Immature natural killer cell (primary cell): ENCODE measurements at regions not wholly inside any gene's neighbourhood (a gene's known extent, or its start where the extent isn't known, plus 50 kb on each side); places are given as distances from the start of the nearest gene placed in this dataset.

Experiments
- DNase-seq, 3 donors: peaks; one replicate each; pipeline ENCODE4 v3.0.0; 2022; ENCODE audit warnings: mixed read lengths in 1 of 3
- H3K27ac Mint-ChIP-seq, 6 donors: one replicate each; pipeline ENCODE4 v1.8.0; 2020; ENCODE audit warnings: mixed read lengths in 6 of 6, mild to moderate bottlenecking in 5 of 6, inconsistent platforms in 4 of 6, moderate library complexity in 3 of 6
- H3K27me3 Mint-ChIP-seq, 3 donors: one replicate each; pipeline ENCODE4 v1.8.0; 2020 to 2021; ENCODE audit warnings: low read depth in 3 of 3, mild to moderate bottlenecking in 3 of 3, mixed read lengths in 3 of 3, moderate library complexity in 3 of 3, inconsistent platforms in 1 of 3
- H3K36me3 Mint-ChIP-seq, 3 donors: one replicate each; pipeline ENCODE4 v1.8.0; 2020; ENCODE audit warnings: mixed read lengths in 3 of 3, inconsistent platforms in 2 of 3, mild to moderate bottlenecking in 2 of 3
- H3K4me1 Mint-ChIP-seq, 2 donors: one replicate each; pipeline ENCODE4 v1.8.0; 2020; ENCODE audit warnings: inconsistent platforms in 2 of 2, mild to moderate bottlenecking in 2 of 2, mixed read lengths in 2 of 2, moderate library complexity in 1 of 2
- H3K4me3 Mint-ChIP-seq, 5 donors: one replicate each; pipeline ENCODE4 v1.8.0; 2020; ENCODE audit warnings: mild to moderate bottlenecking in 5 of 5, mixed read lengths in 5 of 5, inconsistent platforms in 3 of 5, moderate library complexity in 3 of 5
- H3K9me3 Mint-ChIP-seq, 6 donors: one replicate each; pipeline ENCODE4 v1.8.0; 2020; ENCODE audit warnings: mild to moderate bottlenecking in 6 of 6, mixed read lengths in 6 of 6, inconsistent platforms in 4 of 6, moderate library complexity in 3 of 6

GRCh38 chr10:24000271-24000813, 208.6 kb upstream of the KIAA1217 start:
- peaks cover 0 to 7% (median 0%) of the 10 kb centered on the region in 6 donors for H3K9me3 Mint-ChIP-seq
- no peak overlapping the region for H3K4me3 Mint-ChIP-seq
- no peaks in the 10 kb centered on the region for H3K27me3 Mint-ChIP-seq
- DNase-seq = no peak
- no peaks in the 10 kb centered on the region for H3K36me3 Mint-ChIP-seq
- H3K27ac Mint-ChIP-seq = no peak overlapping the region
- no peaks in the 10 kb centered on the region for H3K4me1 Mint-ChIP-seq

GRCh38 chr10:24006741-24007140, 202.2 kb upstream of the KIAA1217 start:
- Mint-ChIP-seq H3K4me3 (no peak overlapping the region), H3K4me1 (no peaks in the 10 kb centered on the region), H3K9me3 (peaks cover 0 to 7% (median 2%) of the 10 kb centered on the region in 6 donors), H3K27me3 (peaks cover 0 to 2% (median 0%) of the 10 kb centered on the region in 3 donors), H3K27ac (no peak overlapping the region), H3K36me3 (no peaks in the 10 kb centered on the region)
- DNase-seq = no peak

- no peak for DNase-seq
- H3K27ac Mint-ChIP-seq = no peak overlapping the region
- no peaks in the 10 kb centered on the region for H3K4me1 Mint-ChIP-seq
- peaks cover 0 to 2% (median 0%) of the 10 kb centered on the region in 3 donors for H3K27me3 Mint-ChIP-seq
- H3K9me3 Mint-ChIP-seq = peaks cover 0 to 6% (median 2%) of the 10 kb centered on the region in 6 donors
- no peak overlapping the region for H3K4me3 Mint-ChIP-seq
- no peaks in the 10 kb centered on the region for H3K36me3 Mint-ChIP-seq
Observed at GRCh38 chr10:24007359-24007758, 201.6 kb upstream of the KIAA1217 start.

GRCh38 chr10:24008164-24009091, 200.5 kb upstream of the KIAA1217 start:
- H3K4me3 Mint-ChIP-seq = no peak overlapping the region
- peaks cover 0 to 2% (median 0%) of the 10 kb centered on the region in 3 donors for H3K27me3 Mint-ChIP-seq
- no peaks in the 10 kb centered on the region for H3K36me3 Mint-ChIP-seq
- no peaks in the 10 kb centered on the region for H3K4me1 Mint-ChIP-seq
- H3K9me3 Mint-ChIP-seq = peaks cover 0 to 5% (median 0%) of the 10 kb centered on the region in 6 donors
- no peak for DNase-seq
- no peak overlapping the region for H3K27ac Mint-ChIP-seq

GRCh38 chr10:24009115-24009514, 199.8 kb upstream of the KIAA1217 start:
- Mint-ChIP-seq H3K4me1 (no peaks in the 10 kb centered on the region), H3K9me3 (peaks cover 0 to 5% (median 0%) of the 10 kb centered on the region in 6 donors), H3K27ac (no peak overlapping the region), H3K4me3 (no peak overlapping the region), H3K36me3 (no peaks in the 10 kb centered on the region), H3K27me3 (peaks cover 0 to 2% (median 0%) of the 10 kb centered on the region in 3 donors)
- DNase-seq = no peak

GRCh38 chr10:24009736-24010135, 199.2 kb upstream of the KIAA1217 start:
- H3K4me1 Mint-ChIP-seq = no peaks in the 10 kb centered on the region
- H3K36me3 Mint-ChIP-seq = no peaks in the 10 kb centered on the region
- H3K27ac Mint-ChIP-seq = no peak overlapping the region
- DNase-seq = no peak
- no peak overlapping the region for H3K4me3 Mint-ChIP-seq
- H3K9me3 Mint-ChIP-seq = peaks cover 0 to 5% (median 0%) of the 10 kb centered on the region in 6 donors
- H3K27me3 Mint-ChIP-seq = peaks cover 0 to 2% (median 0%) of the 10 kb centered on the region in 3 donors

- Mint-ChIP-seq H3K27ac (no peak overlapping the region), H3K4me3 (no peak overlapping the region)
Observed at GRCh38 chr10:24010436-24010970, 198.4 kb upstream of the KIAA1217 start.

GRCh38 chr10:24012249-24012803, 196.6 kb upstream of the KIAA1217 start:
- DNase-seq = no peak
- Mint-ChIP-seq H3K27ac (no peak overlapping the region), H3K9me3 (peaks cover 0 to 5% (median 0%) of the 10 kb centered on the region in 6 donors), H3K36me3 (no peaks in the 10 kb centered on the region), H3K4me1 (no peaks in the 10 kb centered on the region), H3K27me3 (no peaks in the 10 kb centered on the region), H3K4me3 (no peak overlapping the region)

More at GRCh38 chr10:24010436-24010970, 198.4 kb upstream of the KIAA1217 start:
- H3K27me3 Mint-ChIP-seq = peaks cover 0 to 2% (median 0%) of the 10 kb centered on the region in 3 donors
- H3K36me3 Mint-ChIP-seq = no peaks in the 10 kb centered on the region
- H3K9me3 Mint-ChIP-seq = peaks cover 0 to 5% (median 0%) of the 10 kb centered on the region in 6 donors
- DNase-seq = no peak
- no peaks in the 10 kb centered on the region for H3K4me1 Mint-ChIP-seq

GRCh38 chr10:24027107-24027506, 181.8 kb upstream of the KIAA1217 start:
- no peaks in the 10 kb centered on the region for H3K36me3 Mint-ChIP-seq
- no peaks in the 10 kb centered on the region for H3K4me1 Mint-ChIP-seq
- no peak overlapping the region for H3K27ac Mint-ChIP-seq
- peaks cover 0 to 11% (median under 1%) of the 10 kb centered on the region in 6 donors for H3K9me3 Mint-ChIP-seq
- no peak overlapping the region for H3K4me3 Mint-ChIP-seq
- no peaks in the 10 kb centered on the region for H3K27me3 Mint-ChIP-seq
- no peak for DNase-seq

GRCh38 chr10:24034571-24034970, 174.4 kb upstream of the KIAA1217 start:
- DNase-seq = no peak
- Mint-ChIP-seq H3K27me3 (peaks cover 0 to 2% (median 1%) of the 10 kb centered on the region in 3 donors), H3K9me3 (peaks cover 0 to 19% (median 9%) of the 10 kb centered on the region in 6 donors), H3K4me3 (no peak overlapping the region), H3K36me3 (peaks cover 0 to 3% (median 0%) of the 10 kb centered on the region in 3 donors), H3K4me1 (no peaks in the 10 kb centered on the region), H3K27ac (no peak overlapping the region)

- DNase-seq = no peak
- peaks cover 0 to 3% (median 0%) of the 10 kb centered on the region in 3 donors for H3K36me3 Mint-ChIP-seq
- H3K4me1 Mint-ChIP-seq = no peaks in the 10 kb centered on the region
- peaks cover 0 to 2% (median 1%) of the 10 kb centered on the region in 3 donors for H3K27me3 Mint-ChIP-seq
- peaks cover 3 to 19% (median 8%) of the 10 kb centered on the region in 6 donors for H3K9me3 Mint-ChIP-seq
- H3K4me3 Mint-ChIP-seq = no peak overlapping the region
- no peak overlapping the region for H3K27ac Mint-ChIP-seq
Observed at GRCh38 chr10:24035761-24036160, 173.2 kb upstream of the KIAA1217 start.

- peaks cover 3 to 19% (median 5%) of the 10 kb centered on the region in 6 donors for H3K9me3 Mint-ChIP-seq
- H3K4me3 Mint-ChIP-seq = no peak overlapping the region
- no peak overlapping the region for H3K27ac Mint-ChIP-seq
- peaks cover 0 to 3% (median 0%) of the 10 kb centered on the region in 3 donors for H3K36me3 Mint-ChIP-seq
- peaks cover 0 to 1% (median 0%) of the 10 kb centered on the region in 3 donors for H3K27me3 Mint-ChIP-seq
- no peaks in the 10 kb centered on the region for H3K4me1 Mint-ChIP-seq
- no peak for DNase-seq
Observed at GRCh38 chr10:24039315-24039714, 169.6 kb upstream of the KIAA1217 start.

- DNase-seq = no peak
- Mint-ChIP-seq H3K4me1 (no peaks in the 10 kb centered on the region), H3K9me3 (peaks cover 2 to 16% (median 4%) of the 10 kb centered on the region in 6 donors), H3K27ac (no peak overlapping the region), H3K27me3 (no peaks in the 10 kb centered on the region), H3K4me3 (no peak overlapping the region), H3K36me3 (peaks cover 0 to 3% (median 0%) of the 10 kb centered on the region in 3 donors)
Observed at GRCh38 chr10:24039897-24040296, 169.0 kb upstream of the KIAA1217 start.
